Fibroblast of pulmonary artery (primary cell): ENCODE measurements at regions not wholly inside any gene's neighbourhood (a gene's known extent, or its start where the extent isn't known, plus 50 kb on each side); places are given as distances from the start of the nearest gene placed in this dataset.

ENCODE experiments used
- DNase-seq: peaks from one replicate; pipeline ENCODE4 v3.0.0-alpha.2; 2010; ENCODE audit warnings: low read depth
- H3K4me3 ChIP-seq: replicated peaks from 2 replicates; pipeline ENCODE4 v1.5.1; 2011; ENCODE audit warnings: low read depth, mild to moderate bottlenecking, control low read depth, low read length, moderate library complexity
- CTCF ChIP-seq: IDR thresholded peaks from 2 replicates; pipeline ENCODE4 v1.5.1; 2011; ENCODE audit warnings: mild to moderate bottlenecking, control low read depth, low read length, inconsistent platforms; ENCODE audit errors: missing control alignments

- no peak for TF ChIP-seq CTCF
- no peak for DNase-seq
Observed at GRCh38 chr4:125121581-125121980, 193.2 kb upstream of the FAT4 start.

GRCh38 chr4:125116431-125116830, 198.3 kb upstream of the FAT4 start:
- no peak for DNase-seq
- H3K4me3 ChIP-seq: no peak overlapping the region
- no peak for TF ChIP-seq CTCF

More at GRCh38 chr4:125121581-125121980, 193.2 kb upstream of the FAT4 start:
- H3K4me3 ChIP-seq: no peak overlapping the region

GRCh38 chr4:125115941-125116340, 198.8 kb upstream of the FAT4 start:
- peak; percentile 53 for DNase-seq
- no peak for TF ChIP-seq CTCF
- H3K4me3 ChIP-seq: no peak overlapping the region

- TF ChIP-seq CTCF: no peak
- H3K4me3 ChIP-seq: no peak overlapping the region
- peak; percentile 18 for DNase-seq
Observed at GRCh38 chr4:125115476-125115875, 199.3 kb upstream of the FAT4 start.

- no peak overlapping the region for H3K4me3 ChIP-seq
- DNase-seq: no peak
- no peak for TF ChIP-seq CTCF
Observed at GRCh38 chr4:125112536-125112935, 202.2 kb upstream of the FAT4 start.

- no peak overlapping the region for H3K4me3 ChIP-seq
- no peak for DNase-seq
- no peak for TF ChIP-seq CTCF
Observed at GRCh38 chr4:125111323-125111722, 203.4 kb upstream of the FAT4 start.

GRCh38 chr4:125105561-125105960, 209.2 kb upstream of the FAT4 start:
- TF ChIP-seq CTCF: no peak
- peak; percentile 58 for DNase-seq
- no peak overlapping the region for H3K4me3 ChIP-seq
